GM23248 (cell line): ENCODE measurements at regions not wholly inside any gene's neighbourhood (a gene's known extent, or its start where the extent isn't known, plus 50 kb on each side); places are given as distances from the start of the nearest gene placed in this dataset.

Source experiments
- EZH2 ChIP-seq: fragments of 200-600 bp; sonication (generic); IDR thresholded peaks from 2 replicates; pipeline ENCODE4 v1.6.1; 2018; ENCODE audit warnings: antibody characterized with exemption, mild to moderate bottlenecking; ENCODE audit not compliant: insufficient read depth, poor library complexity, severe bottlenecking
- EZH2phosphoT487 ChIP-seq: fragments of 200-600 bp; sonication (generic); IDR thresholded peaks from 2 replicates; pipeline ENCODE4 v1.6.1; 2018; ENCODE audit warnings: antibody characterized with exemption, moderate library complexity, mild to moderate bottlenecking, low read depth; ENCODE audit not compliant: insufficient read depth

GRCh38 chr2:40915651-40916050, 463.8 kb upstream of the SLC8A1 start:
- TF ChIP-seq EZH2phosphoT487 = no peak
- no peak for TF ChIP-seq EZH2
